Retina (tissue), 1 donor: ENCODE measurements at regions not wholly inside any gene's neighbourhood (a gene's known extent, or its start where the extent isn't known, plus 50 kb on each side); places are given as distances from the start of the nearest gene placed in this dataset.

ENCODE experiments used
- DNase-seq: peaks from one replicate; pipeline ENCODE4 v3.0.0-alpha.2; 2016

DNA sequence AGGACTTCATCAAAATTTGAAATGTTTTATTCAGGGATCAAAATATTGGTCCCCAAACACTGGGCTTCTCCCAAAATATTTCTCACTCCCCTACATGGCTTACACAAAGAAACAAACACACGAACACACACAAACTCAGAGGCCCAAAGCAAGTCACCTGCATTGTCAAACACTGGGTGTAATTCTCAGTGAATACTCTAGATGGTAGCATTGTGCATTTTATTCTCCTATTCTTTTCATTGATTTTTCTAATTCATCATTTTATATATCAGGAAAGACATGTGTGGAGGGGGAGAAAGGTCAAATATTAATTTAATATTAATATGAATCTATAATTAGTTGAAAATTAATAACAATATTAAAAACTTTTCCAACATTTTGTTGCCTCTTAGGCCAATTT, 72.3 kb upstream of the TNMD start:
- DNase-seq = peak; percentile 7

DNA sequence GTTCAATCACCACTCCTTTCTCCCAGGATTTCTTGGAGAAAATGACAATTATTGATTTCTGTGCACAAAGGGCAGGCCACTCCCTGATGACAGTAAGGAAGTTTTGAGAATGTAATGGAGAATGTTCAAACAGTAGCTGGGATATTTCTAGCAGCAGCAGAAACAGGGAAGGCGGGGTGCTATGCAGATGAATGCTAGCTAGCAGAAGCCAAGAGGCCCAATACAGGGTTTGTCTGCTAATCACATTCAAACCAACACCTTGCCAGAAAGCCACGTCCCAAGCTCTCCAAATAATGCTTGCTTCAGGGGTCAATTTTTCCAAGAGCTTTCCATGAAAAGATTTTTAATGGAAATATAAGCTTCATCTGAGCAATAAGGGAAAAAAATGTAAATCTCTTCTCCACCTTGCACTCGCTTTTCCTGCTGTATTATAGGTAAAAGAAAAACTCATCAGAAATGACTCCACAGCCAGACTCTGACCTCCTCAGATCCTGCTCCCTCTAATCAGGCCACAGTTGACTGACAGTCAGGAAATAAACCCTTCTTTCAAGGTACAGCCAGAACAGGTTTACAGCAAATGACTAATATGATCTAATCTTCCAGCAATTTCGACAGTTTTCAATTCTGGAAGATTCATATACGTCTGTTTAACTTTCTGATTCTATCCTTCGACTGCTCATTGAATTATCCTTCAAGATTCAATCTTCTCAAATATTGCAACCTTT, 84.7 kb upstream of the PCDH19 start:
- DNase-seq = no peak

DNA sequence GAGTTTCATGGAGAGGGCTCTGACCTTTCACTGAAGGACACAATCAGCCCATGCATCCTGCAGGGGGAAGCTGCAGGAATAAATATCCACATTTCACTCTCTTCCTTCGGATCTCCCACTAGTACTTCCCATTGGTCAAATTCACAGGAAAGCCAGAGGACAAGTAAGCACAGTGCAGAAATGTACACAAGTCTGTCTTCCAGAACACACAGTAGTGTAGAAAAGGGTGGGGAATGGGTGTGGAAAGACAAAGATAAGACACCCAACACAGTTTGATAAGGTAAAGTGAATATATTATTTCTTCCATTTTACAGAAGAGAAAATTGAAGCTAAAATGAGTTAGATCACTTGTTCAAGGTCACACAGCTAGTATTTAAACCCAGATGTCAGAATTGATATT, 81.1 kb upstream of the PCDH19 start:
- DNase-seq = no peak

DNA sequence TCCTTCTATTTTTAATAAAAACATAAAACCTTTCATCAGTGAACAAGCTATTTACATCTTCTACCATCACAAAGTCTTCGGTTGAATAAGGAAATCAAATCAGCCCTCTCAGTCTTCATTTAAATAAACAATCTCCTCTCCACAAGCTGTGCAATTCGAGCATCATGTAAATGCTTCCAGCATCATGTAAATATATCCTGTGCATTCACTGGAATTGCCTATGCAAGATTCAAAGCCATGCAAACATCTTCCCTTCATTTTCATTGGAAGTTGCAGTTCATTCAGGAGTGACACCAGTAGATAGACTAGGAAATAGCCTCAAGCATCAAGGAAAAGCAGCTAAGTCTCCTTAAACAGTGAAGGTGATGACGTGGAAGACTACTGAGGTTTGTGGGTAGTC, 77.7 kb upstream of the PCDH19 start:
- DNase-seq = no peak

DNA sequence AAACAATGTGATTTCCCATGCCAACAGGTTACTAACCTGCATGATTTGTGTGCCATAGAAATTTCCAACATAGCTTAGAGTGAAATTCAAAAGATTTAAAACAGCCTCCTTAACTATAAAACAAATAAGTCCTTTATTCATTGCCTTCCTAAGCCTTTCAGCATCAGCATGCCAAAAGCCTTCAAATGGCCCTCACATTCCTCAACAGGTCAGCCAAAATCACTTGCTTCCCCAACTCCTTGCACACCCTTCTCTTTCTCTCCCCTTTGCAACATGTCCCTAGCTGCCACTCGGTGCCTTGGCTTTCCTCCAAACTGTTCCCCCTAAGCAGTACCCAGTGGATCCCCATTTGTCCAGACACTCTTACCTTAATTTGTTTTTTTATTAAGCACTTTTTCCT, 74.9 kb upstream of the PCDH19 start:
- DNase-seq = no peak

DNA sequence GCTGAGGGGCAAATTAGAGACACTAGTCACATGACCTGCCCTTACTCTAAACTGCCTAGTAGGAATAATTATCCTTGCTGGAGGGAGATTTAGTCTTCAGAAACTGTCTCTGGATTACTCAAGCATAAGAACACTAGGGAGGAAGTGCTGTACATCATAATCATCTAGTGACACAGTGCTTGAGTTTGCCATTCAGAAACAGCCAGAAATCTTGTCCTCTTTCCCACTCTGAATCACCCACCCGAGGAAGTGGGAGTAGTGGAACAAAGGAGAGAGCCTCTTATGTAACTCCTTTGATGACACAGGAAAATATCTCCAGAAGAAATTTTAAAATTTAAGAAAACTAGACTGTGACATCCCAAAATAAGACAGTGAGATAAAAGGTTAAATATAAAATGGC, 69.3 kb upstream of the PCDH19 start:
- DNase-seq = no peak

DNA sequence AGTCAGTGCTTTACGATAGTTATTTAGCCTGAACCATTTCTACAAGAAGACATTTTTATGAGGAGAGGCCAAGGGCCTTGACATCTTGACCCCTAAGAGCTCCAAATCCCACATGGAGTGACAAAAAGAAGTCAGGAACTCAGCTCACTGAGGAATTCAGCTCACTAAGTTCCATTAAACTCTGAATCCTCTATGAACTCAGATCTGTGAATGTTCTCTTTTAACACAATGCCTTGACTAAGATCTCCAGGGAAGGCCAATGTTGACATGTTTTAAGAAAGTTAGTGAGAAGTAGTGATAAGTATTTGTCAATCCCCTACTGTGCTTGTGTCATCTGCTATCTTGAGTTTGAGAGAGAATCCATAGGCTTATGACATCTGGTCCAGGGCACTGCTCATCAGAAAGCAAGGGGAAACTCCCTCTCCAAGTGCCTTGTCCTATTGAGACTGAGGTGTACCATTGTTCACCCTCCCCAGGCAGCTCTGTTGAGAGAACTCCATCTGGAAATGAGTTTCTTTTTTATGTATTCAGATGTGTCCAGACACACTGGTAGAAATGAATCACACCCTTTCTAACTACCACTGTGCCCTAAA, 68.7 kb upstream of the PCDH19 start:
- no peak for DNase-seq

DNA sequence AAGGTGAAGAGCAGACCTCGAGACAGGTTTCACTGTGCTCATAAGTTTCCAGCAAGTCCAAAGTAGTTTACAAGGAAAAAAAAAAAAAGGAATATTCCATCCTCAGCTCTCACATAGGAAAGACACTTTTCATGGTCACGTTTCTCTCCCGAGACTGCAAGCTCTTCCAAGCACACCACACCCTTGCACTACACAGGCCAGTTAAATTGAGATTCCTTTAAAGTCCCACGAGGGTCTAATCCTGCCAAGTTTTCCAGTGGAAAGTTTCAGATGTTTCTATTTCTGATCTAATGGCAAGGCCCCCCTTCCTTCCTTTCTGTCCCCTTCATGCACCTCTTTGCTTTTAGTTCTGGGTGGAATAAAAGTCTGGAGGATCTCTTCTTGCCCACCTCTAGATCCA, 67.9 kb upstream of the PCDH19 start:
- no peak for DNase-seq

DNA sequence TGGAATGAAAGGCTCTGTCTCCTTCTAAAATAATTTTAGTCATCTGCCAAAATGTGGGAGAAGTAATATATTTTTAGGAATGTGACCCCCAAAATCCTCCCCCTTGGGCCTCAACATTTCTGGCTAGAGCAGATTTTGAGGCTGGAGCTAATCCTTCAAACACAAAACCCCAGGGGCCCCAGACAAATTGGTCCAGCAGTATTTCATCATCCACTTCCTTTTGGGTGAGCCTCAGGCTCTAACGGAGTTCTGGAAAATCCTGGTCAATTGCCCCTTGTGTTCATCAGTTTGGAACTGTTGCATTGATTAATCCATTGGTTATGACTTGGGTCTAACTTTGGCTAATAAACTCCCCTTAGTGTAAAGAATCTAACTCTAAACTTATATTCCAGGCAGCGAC, 67.4 kb upstream of the PCDH19 start:
- DNase-seq = no peak
